SK-N-DZ (cell line): ENCODE measurements at regions not wholly inside any gene's neighbourhood (a gene's known extent, or its start where the extent isn't known, plus 50 kb on each side); places are given as distances from the start of the nearest gene placed in this dataset.
"Not testable (repeated sequence)": the region's sequence is repeated elsewhere in the genome, so short reads cannot be mapped to it uniquely, and the experiment has no call there.

ENCODE experiments used
- DNase-seq: peaks from one replicate; pipeline ENCODE4 v3.0.0-alpha.2; 2015; ENCODE audit warnings: low spot score

DNA sequence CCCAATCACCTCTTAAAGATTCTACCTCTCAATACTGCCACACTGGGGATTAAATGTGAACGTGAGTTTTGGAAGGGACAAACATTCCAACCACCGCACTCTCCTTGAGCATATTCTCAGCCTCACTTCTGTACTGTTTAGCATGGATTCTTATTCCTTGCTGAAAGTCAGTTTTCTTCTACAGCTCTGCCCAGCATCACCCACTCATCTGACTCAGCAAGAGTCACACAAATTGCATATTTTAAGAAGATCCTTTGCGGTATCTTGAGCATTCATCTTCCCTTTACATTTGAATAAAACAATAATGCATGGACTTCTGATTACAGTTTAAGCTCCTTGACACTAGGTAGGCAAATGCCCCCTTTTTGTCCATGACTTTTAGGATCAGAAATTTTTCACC lies 251.6 kb upstream of the MKLN1 start:
- DNase-seq = no peak

DNA sequence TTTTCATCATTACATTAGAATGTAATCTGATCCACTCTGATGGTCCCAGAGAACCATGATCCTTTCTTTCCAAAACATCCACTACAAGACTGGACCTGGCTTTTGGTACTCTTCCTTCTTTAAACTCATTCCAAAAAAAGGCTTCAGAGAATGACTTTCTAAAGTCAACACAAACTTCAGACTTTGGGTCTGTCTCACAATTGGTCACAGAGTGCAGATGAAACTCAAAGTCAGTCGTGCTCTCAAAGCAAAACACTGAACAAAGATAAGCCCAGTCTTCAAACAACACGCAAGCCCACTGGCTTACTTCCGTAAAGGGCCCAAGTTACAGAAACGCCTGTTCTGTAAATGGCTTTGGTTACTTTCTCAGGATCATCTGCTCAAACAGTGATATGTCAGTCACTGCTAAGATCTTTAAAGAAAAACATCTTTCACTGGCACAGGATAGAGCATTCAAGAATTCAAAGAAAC lies 250.9 kb upstream of the MKLN1 start:
- DNase-seq = no peak

DNA sequence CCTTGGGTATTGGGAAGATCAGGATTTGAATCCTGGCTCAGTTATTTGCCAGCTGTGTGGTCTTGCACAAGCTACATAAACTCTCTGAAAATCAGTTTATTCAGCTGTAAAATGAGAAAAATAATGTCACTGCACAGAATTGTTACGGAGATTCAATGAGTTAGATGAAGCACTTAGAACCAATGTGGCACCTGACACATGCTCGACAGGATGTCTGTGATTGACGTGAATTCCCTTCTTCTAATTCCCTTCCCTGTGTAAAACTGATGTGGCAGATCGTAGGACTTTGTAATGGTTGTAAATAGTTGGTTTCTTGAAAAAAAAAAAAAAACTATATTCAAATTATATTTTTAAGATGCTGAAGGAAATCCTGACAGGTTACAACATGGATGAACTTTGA lies 249.9 kb upstream of the MKLN1 start:
- no peak for DNase-seq

DNA sequence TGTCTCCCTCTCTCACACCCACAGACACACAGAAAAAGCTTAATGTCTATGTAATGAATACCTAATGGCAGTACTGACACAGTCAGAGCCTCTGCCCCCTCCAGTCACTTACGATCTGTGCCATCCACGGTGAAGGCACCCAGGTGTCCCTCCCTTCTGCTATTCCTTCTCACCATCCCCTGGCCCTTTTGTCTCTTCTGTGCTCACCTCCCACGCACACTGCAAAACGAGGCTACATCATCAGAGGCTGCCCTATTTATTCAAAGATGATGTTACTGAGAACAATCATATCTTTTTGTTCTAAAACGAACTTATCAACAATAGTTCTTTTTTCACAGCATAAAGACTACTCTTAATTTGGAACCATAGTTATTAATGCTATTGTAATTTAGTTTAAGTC lies 246.9 kb upstream of the MKLN1 start:
- no peak for DNase-seq

DNA sequence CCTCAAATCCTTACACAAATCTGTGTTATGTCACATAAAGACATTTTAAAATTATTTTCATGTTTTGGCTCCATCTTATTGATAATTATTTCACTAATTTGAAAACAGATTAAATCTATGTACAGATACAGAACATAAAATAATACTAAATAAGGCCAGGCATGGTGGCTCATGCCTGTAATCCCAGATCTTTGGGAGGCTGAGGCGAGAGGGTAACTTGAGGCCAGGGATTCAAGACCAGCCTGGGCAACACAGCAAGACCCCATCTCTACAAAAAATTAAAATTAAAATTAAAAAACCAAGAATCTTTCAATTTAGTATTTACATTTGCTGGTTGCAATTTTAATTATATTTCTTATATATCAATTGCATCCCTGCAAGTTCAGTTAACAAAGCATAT lies 246.4 kb upstream of the MKLN1 start:
- no peak for DNase-seq

DNA sequence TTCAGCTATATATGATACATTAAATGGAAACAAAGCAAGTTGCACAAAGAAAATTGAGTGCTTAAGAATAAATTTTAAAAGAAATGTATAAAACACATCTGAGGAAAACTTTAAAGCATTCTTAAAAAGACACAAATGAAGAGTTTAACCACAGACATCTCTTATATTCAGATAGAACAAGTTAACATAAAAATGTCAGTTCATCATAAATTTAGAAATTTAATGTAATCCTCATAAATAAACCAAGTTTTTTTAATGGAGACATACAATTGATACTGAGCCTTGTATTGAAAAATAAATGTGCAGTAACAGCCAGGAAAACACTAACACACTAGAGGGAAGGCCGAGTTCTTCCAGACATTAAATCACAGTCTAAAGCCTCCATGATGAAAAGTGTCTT lies 243.9 kb upstream of the MKLN1 start:
- no peak for DNase-seq

DNA sequence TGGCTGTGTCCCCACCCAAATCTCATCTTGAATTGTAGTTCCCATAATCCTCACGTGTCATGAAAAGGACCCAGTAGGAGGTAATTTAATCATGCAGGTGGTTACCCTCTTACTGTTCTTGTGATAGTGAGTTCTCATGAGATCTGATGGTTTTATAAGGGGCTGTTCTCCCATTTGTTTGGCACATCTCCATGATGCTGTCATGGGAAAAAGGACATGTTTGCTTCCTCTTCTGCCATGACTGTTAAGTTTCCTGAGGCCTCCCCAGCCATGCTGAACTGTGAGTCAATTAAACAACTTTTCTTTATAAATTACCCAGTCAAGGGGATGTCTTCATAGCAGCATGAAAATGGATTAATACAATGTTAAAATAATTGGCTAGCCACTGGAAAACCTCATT lies 243.3 kb upstream of the MKLN1 start:
- not testable (repeated sequence) for DNase-seq

DNA sequence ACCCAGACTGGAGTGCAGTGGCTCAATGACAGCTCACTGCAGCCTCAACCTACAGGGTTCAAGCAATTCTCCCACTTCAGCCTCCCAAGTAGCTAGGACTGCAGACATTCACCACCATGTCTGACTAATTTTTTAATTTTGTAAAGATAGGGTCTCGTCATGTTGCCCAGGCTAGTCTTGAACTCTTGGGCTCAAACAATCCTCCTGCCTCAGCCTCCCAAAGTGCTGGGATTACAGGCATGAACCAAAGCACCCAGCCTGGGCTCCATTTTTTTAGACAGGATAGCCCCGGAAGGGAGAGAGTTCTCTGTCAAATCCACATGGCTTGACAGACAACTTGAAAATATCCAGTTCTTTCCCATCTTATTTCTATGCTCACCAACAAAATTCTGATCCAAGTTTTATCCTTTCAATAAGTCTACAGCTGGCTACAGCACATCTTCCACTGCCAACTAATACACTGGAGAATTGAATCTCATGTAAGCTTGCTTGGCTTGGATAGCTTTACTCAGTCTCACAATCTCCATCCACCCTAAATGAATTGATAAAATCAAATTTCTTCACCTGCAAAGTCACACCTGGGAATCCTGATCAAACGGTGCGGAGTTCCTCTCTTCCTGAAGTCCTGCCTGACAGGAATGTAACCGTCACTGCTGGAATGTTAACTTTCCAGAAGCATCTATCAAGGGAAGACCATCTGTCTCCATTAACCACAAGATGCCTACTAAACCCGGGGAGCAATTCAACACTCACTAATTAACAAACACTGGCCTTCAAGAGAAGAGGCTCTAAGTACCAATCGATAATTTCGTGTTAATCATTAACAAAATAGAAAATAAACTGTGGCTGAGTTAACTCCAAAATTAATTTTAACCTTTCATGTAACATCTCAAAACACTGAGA lies 239.7 kb upstream of the MKLN1 start:
- DNase-seq = no peak

DNA sequence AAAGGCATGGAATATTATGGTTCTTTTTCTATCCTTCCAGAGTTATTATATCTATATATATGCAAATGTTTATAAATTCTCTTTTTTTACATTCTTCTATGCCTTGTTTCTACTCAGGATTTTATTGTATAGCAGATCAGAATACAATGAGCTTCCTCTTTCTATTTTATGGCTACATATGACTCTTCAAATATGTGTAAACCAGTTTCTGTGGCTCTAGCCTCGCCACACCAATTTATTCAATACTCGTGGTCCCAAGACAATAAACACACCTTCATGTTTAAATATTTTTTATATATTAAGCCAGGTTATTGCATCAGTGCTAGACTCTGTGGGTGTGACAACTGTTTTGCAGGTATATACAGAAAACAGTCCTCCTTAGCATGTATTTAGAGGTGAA lies 237.5 kb upstream of the MKLN1 start:
- no peak for DNase-seq

DNA sequence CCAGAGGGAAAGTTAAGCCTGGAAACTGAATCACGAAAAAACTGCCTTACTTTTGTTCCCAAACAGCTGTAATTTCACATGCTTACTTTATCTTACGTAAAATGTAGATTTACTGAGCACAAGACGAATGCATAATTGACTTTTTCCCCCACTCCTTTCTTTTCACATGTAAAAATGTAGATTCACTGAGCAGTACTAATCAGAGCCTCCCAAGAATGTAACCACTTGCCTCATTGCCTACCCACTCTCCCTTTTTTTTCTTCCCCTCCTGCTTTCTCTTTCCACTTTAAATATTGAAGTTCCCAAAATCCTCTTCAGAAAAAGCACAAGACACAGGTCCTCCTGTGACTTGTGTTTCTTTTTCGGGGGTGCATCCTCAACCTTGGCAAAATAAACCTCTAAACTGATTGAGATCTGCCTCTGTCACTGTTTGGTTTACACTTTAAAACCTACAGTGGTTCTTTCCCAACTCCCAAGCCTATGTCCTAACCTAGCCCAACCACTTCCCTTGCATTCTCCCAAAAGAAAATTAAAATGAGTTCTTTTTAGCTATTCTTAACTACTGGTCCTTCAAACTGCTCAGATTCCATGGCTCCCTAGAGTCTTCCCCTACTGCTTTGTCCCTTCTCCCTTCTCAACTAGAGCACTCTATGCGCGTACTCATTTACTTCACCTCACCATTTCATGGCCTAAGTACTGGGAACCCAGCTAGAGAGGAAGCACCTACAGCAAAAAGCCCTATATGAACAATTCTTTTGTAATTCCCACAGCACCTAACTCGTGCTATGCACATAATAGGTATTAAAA lies 236.6 kb upstream of the MKLN1 start:
- DNase-seq = no peak

DNA sequence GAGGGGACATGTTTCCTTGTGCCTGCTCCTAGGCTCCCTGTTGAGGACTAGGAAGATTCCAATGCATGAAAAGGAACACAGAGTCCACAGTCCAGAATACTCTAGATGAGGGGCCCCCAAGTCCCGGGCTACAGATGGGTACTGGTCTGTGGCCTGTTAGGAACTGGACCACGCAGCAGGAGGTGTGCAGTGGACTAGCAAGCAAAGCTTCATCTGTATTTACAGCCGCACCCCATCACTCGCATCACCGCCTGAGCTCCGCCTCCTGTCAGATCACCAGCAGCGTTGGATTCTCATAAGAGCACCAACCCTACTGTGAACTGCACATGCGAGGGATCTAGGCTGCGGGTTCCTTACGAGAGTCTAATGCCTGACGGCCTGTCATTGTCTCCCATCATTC lies 233.0 kb upstream of the MKLN1 start:
- no peak for DNase-seq

DNA sequence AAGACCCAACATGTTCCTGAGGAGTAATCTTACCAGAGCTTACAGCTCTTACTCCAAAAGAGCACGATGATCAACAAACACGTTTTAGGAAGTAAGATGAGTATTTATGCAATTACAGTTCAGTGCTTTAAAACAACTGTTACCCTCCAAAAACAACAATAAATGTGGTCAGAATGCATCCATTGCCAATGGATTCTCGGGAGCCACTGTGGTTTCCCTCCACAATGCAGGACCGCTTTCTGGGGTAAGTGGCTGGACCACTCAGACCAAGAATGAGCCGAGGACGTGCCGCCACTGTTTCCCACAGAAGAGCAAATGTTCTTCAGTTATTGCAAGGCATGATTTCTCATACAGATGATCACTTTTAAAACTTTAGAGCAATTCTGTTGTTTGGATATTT lies 232.3 kb upstream of the MKLN1 start:
- DNase-seq = no peak

DNA sequence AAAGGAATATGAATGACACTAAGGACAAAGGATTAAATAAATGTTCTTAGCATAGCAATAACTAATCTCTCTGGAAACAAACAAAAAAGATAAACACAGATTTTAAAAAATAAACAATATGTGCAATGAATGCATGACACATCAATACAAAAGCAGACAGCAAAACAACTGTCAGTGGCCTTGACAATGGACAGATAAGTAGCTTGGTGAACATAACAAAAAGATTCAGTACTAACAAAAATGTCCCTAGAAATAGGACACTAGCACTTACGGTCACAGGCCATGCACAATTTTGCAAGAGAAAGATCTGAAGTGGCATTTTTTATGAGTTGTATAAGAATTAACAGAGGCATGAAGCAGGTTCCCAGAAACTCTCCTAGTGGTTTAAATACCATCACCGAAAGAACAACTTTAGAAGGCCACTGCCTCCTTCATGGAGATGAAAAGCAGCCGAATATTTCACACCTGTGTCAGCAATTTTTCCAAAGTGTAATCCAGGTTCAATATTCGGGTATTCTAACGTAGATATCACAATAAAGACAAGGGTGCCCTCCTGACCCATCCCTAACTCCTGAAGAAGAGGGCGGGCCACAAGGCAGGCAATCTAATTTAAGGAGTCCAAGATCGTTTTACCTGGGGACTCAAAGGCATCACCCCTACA lies 231.3 kb upstream of the MKLN1 start:
- DNase-seq = no peak

DNA sequence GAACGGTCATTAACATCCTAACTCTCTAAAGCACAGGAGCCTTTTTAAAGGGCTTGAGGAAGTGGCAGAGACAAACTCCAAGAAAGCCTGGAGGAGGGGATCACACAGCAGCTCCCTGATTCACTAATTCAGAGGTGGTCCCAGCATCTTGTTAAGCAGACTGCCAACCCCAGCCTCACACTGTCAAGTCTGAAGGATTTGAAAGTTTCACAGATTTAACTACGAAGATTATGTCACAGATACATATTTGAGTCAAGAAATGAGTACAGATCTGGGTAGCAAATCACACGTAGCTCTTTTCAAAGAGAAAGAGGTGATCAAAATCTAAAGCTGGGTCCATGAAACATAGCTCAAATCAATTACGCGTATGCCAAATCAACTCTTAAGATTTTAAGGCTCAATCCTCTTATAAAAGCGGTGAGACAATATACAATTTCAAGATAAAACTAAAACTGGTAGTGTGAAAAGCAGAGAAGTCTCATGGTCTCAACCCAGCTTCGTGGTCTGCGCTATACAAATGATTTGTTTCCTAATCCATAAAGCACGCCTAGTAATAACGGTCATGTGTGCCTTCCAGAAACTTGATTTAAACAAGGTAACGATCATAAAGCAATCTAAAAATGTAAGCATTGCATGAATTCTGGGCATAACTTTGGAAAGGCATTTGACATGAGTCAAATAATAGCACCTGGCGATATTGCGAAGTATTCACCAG lies 229.9 kb upstream of the MKLN1 start:
- no peak for DNase-seq

DNA sequence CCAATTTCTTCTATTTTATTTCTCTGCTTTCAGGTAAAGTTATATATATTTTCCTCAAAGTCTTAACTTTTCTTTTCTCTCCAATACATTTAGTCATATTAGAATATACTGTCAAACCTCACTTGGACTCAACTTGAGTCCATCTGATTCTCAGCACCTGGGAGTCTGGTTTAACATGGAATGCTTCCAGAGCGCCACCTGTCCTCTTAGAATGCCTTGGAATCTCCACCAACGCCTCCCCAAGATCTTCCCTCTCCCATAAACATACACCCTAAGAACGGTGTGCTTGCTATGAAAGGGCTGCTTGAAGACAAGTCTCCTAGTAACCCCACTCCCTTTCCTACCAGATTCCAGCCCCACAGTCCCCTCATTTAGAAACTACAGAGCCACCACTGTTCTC lies 229.1 kb upstream of the MKLN1 start:
- DNase-seq = no peak

DNA sequence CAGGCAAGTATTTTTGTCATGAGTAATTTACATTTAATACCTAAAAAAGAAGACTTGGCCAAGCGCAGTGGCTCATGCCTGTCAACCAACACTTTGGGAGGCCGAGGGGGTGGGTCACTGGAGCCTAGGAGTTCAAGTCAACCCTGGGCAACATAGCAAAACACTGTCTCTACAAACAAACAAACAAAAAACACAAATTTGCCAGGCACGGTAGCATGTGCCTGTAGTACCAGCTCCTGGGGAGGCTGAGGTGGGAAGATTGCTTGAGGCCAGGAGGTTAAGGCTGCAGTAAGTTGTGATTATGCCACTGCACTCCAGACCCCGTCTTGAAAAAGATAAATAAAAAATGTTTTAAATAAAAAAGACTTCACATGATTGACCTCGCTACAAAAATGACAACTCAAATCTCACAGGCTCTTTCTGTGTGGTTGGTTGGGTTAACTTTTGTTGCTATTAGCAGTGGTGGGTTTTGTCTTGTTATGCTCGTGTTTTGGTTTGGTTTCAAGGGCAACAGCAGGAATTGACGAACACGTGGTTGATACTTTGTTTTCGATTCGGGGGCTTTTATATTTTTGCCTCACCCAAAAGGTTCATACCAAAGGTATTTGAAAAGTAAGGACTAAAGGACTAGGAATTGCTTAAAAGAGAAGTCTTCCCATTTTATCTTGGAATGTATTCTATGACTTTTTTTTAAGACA lies 227.2 kb upstream of the MKLN1 start:
- no peak for DNase-seq

DNA sequence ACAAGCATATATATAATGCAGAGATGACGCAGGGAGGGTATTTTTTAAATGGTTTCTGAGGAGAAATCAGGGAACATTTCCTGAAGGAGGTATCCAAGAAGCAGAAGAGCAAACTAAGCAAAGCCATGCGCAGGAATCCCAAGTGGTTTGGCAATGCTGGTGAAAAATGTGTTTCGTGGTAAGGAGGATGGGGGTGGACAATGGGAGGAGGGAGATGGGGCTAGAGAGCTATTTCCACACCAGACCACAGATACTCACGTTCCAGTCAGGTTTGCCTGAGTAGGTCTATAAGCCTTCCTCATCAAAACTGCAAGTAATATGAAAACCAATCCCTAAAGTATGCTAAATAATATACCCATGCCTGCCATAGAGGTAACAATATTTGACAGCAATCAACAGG lies 223.7 kb upstream of the MKLN1 start:
- DNase-seq = no peak

DNA sequence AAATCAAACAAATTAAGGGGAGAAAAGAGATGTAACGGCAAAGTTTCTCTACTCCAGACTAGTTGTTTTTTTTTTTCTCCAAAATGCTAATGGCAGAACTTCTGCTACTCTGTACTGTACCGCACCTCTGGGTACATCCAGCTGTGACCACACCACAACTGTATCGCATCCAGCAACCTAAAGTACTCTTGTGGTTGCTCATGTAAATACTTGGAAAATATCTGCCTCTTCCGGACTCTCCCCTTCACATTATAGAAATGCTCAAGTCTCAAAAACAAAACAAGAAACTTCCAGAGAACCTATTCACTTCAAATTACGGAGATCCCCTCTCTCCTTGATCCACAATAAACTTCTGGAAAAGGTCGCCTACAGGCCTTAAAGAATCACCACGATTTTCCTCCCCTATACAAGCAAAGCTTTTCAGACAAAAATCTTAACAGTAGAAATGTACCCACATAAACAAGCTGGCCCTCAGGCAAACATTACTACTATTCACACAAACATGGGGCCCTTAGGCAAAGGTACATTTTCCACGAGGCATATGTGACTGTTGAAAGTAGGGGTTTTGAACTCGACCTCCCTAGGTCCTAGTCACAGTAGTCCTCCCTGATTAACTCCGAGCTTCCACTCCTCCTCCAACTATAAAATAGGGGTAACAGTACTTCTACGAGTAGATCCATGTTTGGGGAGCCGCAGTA lies 222.9 kb upstream of the MKLN1 start:
- DNase-seq = no peak

DNA sequence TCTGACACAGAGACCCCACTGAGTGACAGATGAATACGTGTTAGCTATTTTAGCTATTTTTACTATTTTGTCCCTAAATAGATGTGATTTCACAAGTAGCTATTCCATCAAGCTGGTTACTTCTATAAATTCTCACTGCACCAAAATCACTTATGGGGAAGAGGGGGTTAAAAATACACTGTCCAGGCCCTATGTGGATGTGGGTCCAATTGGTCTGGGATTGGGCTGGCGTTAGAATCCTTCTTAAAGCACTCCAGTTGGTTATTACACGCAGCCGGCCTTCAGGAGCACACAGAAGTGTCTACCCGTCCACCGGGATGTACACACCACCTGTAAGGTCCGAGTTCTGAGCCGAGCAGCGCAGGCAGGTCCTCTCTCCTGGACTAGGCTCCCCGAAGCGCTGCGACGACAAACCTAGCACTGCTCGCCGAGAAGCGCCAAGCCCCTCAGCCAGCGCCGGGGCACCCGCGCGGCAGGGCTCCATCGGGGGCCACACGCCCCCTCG lies 222.3 kb upstream of the MKLN1 start:
- peak; percentile 28 for DNase-seq
